HG03095 (cell line): ENCODE measurements at regions not wholly inside any gene's neighbourhood (a gene's known extent, or its start where the extent isn't known, plus 50 kb on each side); places are given as distances from the start of the nearest gene placed in this dataset.
A peak's percentile ranks its signal among the peaks of the same experiment; 100 is the strongest.

Source experiments
- ATAC-seq: cut with Tn5 transposase; IDR thresholded peaks from one replicate; pipeline ENCODE4 v1.9.1; 2021; ENCODE audit warnings: moderate library complexity; ENCODE audit not compliant: unreplicated experiment

GRCh38 chr4:43243433-43244116, 351.1 kb downstream of the GRXCR1 start:
- ATAC-seq, result no peak

DNA sequence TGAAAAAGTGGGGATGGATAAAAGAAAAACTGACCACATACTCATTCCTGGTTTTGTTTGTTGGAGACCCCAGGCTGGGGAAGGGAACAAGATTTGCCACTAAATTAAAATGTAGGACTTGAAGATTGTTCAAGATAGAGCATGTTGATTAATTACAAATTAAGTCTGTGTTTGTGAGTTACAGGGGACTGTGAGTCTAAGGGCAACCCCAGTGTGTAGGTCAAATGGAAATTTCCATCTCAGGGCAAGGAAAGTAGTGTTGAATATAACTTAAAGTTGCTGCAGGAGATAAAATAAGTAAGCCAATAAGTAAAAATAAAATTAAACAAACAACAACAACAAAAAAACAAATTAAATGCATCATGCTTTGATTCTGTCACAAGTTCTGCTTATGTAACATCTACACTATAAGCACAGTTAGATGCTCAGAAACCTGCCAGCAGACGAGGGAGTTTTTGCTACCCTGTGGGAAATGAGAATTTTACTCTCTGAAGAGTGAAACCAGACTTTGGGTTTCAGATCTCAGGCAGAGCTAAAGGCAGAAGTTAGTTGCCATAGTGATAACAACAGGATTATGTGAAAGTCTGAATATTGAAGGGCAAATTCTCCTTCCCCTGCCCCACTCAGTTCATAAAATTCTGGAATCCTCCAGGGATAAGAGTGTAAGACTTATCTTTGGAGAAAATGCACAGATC, 352.3 kb downstream of the GRXCR1 start:
- peak; percentile 99 for ATAC-seq

GRCh38 chr4:43251841-43252240, 359.3 kb downstream of the GRXCR1 start:
- ATAC-seq, result no peak

- ATAC-seq, result no peak
Measured at GRCh38 chr4:43253541-43253940, 361.0 kb downstream of the GRXCR1 start.

DNA sequence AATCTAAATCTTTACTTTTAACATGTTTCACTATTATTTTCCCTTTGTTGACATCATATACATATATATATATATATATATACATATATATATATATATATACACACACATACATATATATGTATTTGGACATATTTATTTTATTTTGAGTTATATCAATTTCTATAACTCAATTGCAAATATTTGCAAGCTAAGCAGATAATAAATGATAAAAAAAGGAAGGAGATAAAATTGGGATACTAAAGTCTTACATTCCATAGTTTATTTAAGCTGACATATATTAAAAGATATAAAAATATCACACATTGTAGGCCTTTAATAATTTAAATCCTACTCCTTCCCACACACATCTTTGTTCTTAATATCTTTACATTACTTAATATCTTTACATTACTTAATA, 372.2 kb downstream of the GRXCR1 start:
- ATAC-seq, result no peak

- ATAC-seq, result no peak
Measured at GRCh38 chr4:43271946-43272345, 379.4 kb downstream of the GRXCR1 start.

DNA sequence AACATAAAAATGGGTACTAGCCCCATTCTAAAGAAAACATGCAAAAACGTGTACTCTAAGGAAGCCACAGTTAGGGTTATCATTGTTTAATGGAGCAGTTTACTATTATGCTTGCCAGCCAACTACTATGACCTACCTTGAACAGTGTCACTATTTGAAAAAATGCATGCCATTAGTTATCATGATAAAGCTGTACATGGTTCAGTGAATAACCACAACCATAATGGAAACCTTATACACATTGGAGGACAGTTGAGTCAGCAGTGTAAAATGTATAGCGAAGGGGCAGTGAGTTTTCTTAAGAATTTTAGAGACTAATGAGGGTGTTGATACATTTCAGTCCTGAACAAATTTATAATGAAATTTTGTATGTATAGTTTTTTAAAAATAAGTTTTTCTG, 381.9 kb downstream of the GRXCR1 start:
- no peak for ATAC-seq

DNA sequence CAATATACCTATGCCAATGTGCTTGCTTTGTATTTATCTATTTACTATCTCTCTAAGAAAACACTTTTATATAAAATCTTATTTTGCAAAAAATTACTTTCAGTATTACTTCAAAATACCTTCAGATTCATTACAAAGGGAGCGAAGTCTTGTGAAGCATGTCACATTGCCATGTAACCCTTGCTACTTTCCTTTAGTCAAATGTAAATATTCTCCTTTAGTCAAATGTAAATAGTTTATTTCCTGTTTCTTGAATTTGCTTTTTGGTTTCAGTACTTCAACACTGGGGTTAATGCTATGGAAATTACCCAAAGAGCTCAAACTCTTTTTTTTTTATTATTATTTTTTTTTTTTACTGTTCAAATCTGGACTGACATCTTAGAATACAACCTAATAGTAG, 383.3 kb downstream of the GRXCR1 start:
- no peak for ATAC-seq

- ATAC-seq, result no peak
Measured at GRCh38 chr4:43276321-43276720, 383.8 kb downstream of the GRXCR1 start.

DNA sequence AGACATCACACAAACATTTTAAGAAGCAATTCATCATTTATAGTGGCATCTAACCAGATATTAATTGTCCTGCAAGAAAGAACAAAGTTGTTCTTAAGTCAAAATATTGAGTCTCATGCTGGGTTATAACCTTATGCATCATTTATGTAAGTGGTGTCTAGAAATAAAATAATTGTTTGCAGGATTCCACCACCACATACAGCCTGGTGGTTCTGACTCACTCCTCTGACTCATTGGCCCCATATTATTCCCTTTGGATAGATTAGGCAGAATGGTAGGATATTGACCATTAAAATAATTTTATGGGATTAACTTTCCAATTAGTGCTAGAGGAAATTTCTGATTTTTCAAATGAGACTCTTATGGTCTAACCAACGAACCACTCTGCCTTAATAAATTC, 384.5 kb downstream of the GRXCR1 start:
- no peak for ATAC-seq

DNA sequence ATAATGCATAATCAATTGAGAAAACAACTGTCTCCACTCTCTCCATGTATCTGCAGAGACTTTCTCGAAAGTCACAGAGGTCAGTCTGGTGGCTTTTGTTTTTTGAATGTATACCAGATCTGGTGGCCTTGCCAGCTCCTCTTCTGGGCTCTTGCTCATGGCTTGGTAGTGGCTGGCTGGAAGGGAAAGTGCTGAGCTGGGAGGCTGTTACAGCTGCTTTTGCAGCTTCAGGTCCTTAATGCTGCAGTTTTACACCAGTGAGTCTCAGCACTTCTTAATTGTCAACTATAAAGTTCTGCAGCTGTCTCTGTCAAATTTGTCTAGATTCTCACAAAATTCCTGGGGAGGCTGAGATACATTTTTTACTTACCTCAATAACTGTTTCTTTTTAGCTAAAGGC, 390.0 kb downstream of the GRXCR1 start:
- ATAC-seq, result no peak

- ATAC-seq, result no peak
Measured at GRCh38 chr4:43286137-43286536, 393.6 kb downstream of the GRXCR1 start.

GRCh38 chr4:43296946-43297528, 404.5 kb downstream of the GRXCR1 start:
- ATAC-seq, result no peak

DNA sequence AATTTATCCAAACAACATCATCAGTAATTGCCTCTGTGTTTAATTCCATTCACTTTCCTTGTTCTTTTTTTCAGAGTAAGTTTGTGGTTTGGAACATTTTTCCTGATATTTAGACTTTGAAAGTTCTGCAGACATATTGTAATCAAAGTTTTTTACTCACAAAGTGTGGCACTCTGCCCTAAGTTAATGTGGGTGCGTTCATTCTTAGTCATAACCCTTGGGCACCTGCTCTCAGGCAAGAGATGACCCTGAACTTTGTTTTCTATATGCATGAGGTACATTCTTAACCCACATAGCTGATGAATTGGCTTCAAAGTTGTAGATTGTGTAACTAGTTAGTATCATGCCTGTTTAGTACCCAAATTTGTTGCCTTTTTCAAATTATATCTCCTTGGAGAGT, 424.3 kb downstream of the GRXCR1 start:
- no peak for ATAC-seq

- no peak for ATAC-seq
Measured at GRCh38 chr4:43325220-43325967, 432.9 kb downstream of the GRXCR1 start.

DNA sequence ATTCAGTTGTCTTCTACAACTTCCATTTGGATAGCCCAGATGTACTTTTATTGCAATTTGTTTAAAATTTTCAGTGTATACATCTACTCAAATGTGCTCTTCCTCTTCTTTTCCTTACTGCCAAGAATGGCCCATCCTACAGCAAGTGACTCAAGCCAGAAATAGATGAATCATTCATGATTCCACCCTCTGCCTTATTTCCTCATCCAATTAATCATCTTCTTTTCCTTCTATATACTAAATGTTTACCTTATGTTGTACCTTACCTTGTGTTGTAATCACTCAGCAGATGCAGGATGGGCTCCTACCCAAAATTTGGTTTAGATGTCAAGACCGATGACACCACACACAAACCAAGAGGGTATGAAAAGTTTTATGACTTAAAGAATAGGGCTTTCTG, 437.8 kb downstream of the GRXCR1 start:
- no peak for ATAC-seq

DNA sequence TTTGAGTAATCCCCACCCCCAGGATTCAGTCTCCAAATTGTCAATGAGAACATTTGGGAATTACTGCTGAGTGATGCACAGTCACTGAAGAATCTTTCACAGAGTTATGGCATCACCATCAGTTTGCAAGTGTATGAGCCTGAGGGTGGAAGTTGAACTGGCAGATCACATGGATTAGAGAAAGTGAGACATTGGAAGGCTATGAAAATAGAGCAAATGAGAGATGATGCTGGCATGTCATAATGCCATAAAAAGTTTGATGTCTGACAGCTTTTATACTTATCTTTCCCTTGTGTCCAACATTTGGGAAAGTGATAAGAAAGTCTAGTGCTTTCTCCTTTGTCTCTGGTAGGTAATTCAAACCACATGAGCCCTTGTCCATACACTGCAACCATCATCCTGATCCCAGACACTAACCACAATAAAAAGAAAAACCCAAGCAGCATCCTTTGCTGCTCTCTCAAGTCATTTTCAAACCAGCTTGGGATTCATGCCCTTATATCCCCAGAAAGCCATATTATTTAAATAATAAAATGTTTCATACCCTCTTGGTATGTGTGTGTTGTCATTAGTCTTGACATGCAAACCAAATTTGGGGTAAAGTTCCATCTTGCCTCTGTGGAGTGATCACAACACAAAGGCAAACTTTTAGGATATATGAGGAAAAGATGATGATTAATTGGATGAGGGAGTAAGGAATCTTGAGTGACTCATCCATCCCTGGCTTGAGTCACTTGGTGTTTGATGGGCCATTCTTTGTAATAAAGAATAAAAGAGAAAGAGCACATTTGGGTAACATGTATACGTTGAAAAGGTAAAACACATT, 438.9 kb downstream of the GRXCR1 start:
- no peak for ATAC-seq

GRCh38 chr4:43332052-43332425, 439.5 kb downstream of the GRXCR1 start:
- no peak for ATAC-seq

GRCh38 chr4:43337707-43338106, 445.2 kb downstream of the GRXCR1 start:
- ATAC-seq, result no peak

DNA sequence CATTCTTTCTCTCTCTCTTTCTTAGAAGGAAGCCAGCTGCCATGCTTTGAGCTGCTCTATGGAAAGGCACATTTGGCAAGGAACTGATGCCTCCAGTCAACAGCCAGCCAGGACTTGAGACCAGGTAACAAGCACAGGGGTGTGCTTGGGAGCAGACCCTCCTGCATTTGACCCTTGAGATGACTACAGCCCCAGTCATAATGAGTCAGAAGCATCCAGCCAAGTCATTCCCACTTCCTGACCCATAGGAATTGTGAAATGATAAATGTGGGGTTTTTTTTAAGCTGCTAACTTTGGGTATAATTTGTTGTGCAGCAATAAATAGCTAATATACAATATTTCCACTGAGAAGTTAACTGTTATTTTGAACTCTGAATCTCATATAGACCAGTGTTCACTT, 446.9 kb downstream of the GRXCR1 start:
- no peak for ATAC-seq

DNA sequence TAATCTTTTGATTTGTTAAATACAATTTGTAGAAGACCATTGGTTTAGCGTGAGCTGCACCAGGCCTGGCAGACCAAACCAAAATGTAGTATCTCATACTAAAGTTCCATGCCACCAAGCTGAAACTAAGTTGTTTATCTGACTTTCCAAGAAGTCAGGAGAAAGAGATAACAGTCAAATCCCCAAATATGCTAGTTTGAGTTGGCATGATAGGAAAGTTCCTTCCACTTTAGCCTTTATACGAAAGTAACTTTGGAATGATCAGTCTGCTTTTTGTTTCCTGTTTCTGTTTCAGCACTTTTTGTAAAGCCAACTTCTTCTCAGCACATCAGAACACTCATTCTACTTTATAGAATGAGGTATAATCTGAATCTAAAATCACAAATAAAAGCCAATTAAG, 449.2 kb downstream of the GRXCR1 start:
- no peak for ATAC-seq
